Bronchial epithelial cell (primary cell): ENCODE measurements at regions not wholly inside any gene's neighbourhood (a gene's known extent, or its start where the extent isn't known, plus 50 kb on each side); places are given as distances from the start of the nearest gene placed in this dataset.

Experiments used
- DNase-seq: peaks from one replicate; pipeline ENCODE4 v3.0.0-alpha.2; 2010; ENCODE audit warnings: low read depth
- FAIRE-seq: peaks from 2 replicates; lab custom pipeline; 2011; peaks lifted over from hg19 to GRCh38; lab: Jason Lieb, UNC
- H3K27me3 ChIP-seq: 2 replicates; pipeline ENCODE4 v1.5.1; 2011; ENCODE audit warnings: low read length; ENCODE audit not compliant: control insufficient read depth, insufficient read depth
- H3K36me3 ChIP-seq: 2 replicates; pipeline ENCODE4 v1.5.1; 2011; ENCODE audit warnings: low read length; ENCODE audit not compliant: control insufficient read depth, insufficient read depth
- H3K4me3 ChIP-seq: 2 replicates; pipeline ENCODE4 v1.5.1; 2011; ENCODE audit warnings: mild to moderate bottlenecking, low read depth, low read length, control low read depth
- CTCF ChIP-seq: IDR thresholded peaks from 2 replicates; pipeline ENCODE4 v1.5.1; 2011; ENCODE audit warnings: mild to moderate bottlenecking, moderate library complexity, low read length, control low read depth, inconsistent platforms; ENCODE audit not compliant: insufficient read depth, severe bottlenecking

DNA sequence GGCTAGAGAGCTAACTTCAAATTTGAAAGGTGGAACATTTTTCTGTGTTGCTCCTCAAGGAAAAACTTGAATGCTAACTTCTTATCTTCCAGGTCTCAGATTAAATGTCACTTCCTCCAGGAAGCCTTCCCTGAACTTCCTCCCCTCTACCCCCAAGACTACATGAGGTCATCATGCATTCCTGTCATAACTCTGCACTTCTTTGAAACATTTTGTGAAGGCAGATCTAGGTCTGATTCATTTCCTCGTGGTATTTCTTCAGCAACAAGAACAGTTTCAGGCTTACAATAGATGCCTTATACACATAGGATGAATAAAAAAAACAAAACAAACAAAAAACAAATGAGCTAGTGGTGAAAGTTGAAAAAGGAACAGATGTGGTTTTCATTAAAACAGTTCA, 97.1 kb upstream of the SRRM4 start:
- peak; percentile 27 for DNase-seq
- FAIRE-seq = no peak
- H3K36me3 ChIP-seq = no peaks in the 10 kb centered on the region
- H3K27me3 ChIP-seq = no peaks in the 10 kb centered on the region
- H3K4me3 ChIP-seq = no peak overlapping the region
- no peak for TF ChIP-seq CTCF

DNA sequence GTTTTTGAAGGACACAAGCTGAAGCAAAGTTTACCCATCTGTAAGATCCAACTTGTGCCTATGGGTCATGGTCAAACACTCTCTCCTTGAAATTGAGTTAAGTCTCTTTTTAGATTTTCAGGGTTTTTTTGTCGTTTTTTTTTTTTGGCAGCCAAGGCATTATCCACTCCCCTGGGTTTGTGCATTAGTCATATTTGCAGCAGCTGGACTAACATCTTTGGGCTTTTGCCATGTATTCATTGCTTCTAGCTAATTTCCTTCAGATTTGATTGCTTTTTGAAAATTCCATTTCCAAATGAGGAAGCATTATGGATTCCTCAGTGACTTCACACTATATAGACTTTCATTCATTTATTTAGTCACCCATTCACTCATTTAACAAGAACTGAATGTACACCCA, 80.3 kb upstream of the SRRM4 start:
- DNase-seq (no peak), FAIRE-seq (no peak)
- no peaks in the 10 kb centered on the region for H3K27me3 ChIP-seq
- H3K4me3 ChIP-seq = no peak overlapping the region
- TF ChIP-seq CTCF = no peak
- no peaks in the 10 kb centered on the region for H3K36me3 ChIP-seq

- no peaks in the 10 kb centered on the region for H3K27me3 ChIP-seq
- H3K36me3 ChIP-seq = no peaks in the 10 kb centered on the region
- FAIRE-seq = no peak
- TF ChIP-seq CTCF = no peak
- no peak for DNase-seq
- no peak overlapping the region for H3K4me3 ChIP-seq
Measured at GRCh38 chr12:118908811-118909210, 72.5 kb upstream of the SRRM4 start.

DNA sequence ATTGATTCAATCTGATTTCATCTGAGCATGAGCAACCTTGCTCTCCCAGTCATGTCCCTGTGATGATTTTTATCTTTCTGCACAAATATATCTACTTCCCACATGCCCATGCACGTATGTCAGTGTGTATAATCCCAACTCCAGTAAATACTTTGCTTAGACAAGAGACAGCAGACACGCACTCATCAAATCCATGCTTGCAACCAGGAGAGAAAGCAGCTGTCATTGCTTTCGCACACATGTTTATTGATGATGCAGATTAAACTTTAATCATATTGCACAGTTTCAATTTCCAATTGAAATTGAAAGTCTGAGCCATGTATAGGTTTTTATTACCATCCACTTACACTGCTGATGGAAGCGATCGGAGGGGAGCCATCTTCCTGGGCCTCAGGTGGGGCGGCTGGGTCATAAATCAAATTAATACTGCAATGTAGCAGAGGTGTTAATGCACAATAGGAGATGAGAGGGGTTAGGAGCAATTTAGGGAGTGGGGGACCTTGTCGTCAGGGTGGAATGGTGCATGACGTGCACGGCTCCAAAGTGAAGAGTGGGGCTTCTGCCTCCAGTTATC, 68.6 kb upstream of the SRRM4 start:
- Histone ChIP-seq H3K27me3 (no peaks in the 10 kb centered on the region), H3K4me3 (no peak overlapping the region), H3K36me3 (no peaks in the 10 kb centered on the region)
- FAIRE-seq (no peak), DNase-seq (no peak)
- no peak for TF ChIP-seq CTCF

- DNase-seq (no peak), FAIRE-seq (no peak)
- no peaks in the 10 kb centered on the region for H3K27me3 ChIP-seq
- no peak overlapping the region for H3K4me3 ChIP-seq
- no peak for TF ChIP-seq CTCF
- no peaks in the 10 kb centered on the region for H3K36me3 ChIP-seq
Measured at GRCh38 chr12:118921761-118922160, 59.6 kb upstream of the SRRM4 start.

- no peak for DNase-seq
Measured at GRCh38 chr12:118922405-118922804, 58.9 kb upstream of the SRRM4 start.

More at GRCh38 chr12:118922405-118922804, 58.9 kb upstream of the SRRM4 start:
- FAIRE-seq = no peak
- Histone ChIP-seq H3K27me3 (no peaks in the 10 kb centered on the region), H3K36me3 (no peaks in the 10 kb centered on the region), H3K4me3 (no peak overlapping the region)
- no peak for TF ChIP-seq CTCF
